ENCODE measurements at regions not wholly inside any gene's neighbourhood (a gene's known extent, or its start where the extent isn't known, plus 50 kb on each side); places are given as distances from the start of the nearest gene placed in this dataset.
"Not testable (repeated sequence)": the region's sequence is repeated elsewhere in the genome, so short reads cannot be mapped to it uniquely, and the experiment has no call there.

DNA sequence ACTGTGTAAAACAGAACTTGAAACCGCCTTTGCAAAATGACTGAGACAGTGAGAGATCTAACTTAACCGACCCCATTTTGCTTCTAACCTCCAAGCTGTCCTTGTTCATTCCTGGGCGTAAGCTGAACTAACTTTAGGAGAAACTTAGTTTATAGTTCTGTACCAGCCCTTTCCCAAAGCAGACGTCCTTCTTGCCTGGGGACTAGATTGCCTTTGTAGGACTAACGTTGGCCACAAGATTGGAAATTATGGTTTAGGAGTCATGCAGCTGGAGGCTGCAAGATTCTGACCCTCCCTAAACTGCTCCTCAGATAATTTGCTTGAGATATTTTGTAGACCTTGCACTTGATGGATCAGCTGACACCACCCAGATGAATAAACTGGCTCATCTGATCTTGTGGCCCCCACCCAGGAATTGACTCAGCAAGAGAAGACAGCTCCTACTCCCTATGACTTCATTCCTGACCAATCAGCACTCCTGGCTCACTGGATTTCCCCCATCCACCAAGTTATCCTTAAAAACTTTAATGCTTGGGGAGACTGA, 219.9 kb upstream of the PROK2 start:
- no peak for DNase-seq

DNA sequence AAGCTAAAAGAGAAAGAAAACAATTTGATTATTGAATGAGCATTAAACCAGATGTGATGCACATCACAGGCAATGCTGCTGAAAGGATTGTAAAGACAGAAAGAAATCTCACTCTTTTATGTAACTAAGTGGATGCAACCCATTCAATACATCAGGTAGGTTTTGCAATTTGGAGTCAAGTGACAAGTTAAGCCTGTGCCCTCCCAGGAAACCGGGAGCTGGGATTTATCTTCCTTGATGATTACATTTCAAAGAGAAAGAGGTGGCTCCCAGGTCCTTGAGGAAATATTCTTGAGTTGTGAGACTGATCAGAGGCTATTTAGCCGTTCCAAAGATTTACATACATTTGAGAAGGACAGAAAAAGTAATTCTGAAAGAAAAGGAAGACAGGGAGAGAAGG, 219.0 kb upstream of the PROK2 start:
- no peak for DNase-seq

DNA sequence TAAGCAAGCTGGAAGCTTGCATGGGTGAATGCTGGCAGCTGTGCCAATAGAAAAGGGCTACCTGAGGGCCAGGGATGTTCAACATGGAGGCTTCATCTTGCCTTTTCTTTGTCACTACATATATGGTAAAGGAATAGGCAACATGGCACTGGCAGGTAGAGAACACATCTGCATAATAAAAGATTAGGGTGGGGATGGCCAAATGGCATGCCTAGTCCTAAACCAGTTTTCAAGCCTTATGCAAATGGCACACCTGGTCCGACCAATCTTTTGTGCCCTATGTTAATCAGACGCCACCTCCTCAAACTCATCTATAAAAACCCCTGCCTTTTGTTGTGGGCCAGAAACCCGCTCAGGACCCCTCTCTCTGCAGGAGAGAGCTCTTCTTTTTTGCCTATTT, 216.8 kb upstream of the PROK2 start:
- no peak for DNase-seq

DNA sequence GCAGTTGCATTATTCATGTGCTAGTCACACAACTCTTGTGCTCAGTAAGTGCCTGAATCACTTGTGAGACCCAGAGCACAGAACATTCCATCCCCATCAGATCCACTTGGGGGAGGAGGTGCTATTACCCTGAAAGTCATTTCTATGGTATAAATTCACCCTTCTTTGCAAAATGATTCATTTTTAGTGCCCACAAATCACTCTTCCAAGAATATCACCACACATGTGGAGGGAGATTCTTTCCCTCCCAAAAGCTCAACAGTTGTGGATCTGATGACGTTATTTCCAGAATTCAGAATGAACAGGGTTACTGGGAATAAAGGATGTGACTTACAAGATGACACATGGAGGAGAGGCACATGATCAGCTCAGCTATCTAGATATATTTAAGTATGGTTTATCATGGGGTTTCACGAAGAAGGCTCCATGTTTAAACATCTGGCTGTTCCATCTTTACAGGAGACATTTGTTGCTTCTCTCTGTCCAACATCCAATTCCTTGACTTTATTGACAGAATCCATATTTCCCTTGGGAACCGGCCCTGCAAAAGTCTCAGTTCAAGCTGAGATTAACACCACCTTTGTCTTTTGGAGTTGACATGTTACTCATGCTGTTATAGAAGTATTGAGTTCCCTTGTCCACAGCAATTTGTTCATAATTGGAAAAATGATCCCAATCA, 214.2 kb upstream of the PROK2 start:
- no peak for DNase-seq

DNA sequence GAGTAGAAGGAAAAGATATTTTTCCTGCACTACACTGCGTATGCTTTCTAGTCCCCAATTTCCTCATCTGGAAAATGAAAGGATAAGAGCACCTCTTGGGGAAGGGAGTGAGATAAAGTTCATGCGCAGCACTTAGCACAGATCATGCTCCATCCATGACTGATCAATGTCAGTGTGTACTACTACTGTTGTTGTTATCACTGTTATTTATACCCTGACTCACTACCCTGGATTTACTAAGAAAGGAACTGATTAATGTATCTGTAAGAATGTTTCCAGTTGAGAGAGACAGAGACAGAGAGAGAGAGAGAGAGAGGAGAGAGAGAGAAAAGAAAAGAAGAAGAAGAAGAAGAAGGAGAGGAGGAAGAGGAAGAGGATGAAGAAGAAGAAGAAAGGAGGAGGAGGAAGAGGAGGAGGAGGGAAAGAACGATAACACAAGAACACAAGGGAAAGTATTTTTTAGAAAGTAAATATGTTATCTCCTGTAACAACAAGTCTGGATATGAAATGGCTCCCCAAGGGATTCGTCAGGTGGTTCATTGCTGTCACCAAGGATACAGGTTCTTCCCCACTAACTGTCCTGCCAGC, 212.2 kb upstream of the PROK2 start:
- no peak for DNase-seq

DNA sequence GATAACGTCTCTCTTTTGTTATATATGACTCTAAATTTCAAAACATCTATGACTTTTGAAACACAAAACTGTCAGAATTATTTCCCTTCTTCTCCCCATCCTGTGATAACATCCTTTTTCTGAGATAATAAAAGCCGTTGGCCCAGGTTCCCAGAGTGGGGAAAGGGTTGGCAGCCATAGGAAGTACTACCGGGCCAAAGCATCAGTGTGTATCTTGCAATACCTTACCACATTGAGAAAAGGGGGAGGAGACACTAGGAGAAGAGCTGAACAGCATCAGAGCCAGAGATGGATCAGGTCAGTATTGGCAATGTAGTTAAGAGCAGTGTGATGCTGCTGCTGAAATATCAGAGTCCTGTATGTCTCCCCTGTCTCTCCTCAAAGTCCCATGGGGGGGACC, 210.0 kb upstream of the PROK2 start:
- no peak for DNase-seq

DNA sequence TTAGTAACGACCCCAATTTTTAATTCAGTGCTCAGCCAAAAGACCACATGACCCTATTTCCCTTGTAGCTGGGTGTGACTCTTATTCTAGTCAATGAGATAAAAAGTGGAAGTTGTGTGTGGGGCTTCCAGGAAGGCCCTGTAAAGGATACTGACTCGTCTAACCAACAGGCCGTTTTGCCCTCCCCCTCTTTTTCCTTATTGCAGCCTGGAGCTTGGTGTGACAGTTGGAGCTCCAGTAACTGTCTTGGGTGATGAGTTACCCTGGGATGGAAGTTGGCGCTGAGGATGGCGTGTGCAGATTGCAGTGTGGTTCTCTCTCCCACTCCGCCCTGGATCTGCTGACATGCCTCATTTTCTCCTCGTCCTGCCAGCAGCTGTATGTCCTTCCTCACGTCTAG, 209.3 kb upstream of the PROK2 start:
- DNase-seq: no peak

DNA sequence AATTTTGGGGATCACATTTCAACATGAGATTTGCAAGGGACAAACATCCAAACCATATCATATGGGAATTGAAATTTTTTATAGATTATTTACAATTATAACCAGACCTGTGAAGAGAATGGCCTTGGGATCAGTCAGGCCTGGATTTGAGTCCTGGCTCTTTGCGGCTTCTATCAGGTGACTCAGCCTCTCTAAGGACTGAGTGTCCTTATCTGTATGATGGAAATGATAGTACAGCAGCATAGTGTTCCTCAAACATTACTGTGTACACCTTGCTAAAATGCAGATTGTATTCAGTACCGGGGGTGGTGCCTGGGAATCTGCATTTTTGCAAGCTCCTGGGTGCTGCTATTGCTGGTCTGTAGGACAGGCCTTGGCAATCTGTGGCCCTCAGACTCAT, 206.7 kb upstream of the PROK2 start:
- DNase-seq: no peak

DNA sequence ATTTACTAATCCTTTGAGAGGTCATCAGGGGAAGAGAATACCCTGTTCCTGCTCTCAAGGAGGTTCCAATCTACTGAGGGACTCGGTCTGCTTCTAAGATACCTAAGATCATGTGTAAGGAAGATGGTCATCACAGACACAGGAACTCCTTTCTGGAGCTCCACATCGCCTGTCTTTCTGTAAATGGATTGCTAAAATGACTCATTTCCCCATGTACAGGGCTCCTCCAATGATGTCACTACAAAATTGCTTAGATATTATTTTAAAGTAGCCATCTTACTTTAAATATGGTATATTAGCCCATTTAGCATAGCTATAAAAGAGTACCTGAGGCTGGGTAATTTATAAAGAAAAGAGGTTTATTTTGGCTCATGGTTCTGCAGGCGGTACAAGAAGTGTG, 206.1 kb upstream of the PROK2 start:
- DNase-seq: no peak

DNA sequence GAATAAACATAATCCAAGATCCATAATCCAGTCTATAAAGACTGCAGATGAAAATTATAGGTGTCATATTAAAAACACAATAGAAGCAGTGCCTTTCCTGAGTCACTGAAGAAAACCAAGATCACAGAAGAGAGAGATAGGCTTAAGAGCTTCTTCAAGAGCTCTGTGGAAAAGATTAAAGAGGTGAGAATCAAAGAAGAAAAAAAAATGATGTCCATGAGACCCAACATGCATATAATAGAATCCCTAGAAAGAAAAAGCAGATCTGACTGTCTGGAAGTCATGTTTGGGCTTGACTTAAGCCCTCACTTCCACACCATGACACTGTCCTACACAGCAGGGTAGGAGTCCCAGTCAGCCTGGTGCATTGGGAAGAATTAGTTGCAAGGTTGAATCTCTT, 205.6 kb upstream of the PROK2 start:
- no peak for DNase-seq

DNA sequence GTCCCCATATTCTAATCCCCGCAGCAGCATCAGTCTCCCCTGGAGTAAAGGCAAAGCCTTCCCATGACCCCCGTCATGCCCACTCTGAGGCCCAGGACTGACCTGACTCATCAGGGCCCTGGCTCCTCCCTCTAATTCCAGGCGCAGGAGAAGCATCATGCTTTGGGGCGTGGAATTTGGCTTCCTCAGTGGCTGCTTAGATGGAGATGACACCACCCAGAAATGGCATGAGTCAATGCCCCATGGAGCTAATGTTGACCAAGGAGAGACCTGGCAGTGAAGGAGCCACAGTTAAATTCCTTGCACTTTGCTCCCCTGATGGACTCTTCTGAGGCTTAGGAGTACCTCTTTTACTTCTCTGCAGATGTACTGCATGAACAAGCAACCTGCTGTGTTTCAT, 204.2 kb upstream of the PROK2 start:
- DNase-seq: no peak

DNA sequence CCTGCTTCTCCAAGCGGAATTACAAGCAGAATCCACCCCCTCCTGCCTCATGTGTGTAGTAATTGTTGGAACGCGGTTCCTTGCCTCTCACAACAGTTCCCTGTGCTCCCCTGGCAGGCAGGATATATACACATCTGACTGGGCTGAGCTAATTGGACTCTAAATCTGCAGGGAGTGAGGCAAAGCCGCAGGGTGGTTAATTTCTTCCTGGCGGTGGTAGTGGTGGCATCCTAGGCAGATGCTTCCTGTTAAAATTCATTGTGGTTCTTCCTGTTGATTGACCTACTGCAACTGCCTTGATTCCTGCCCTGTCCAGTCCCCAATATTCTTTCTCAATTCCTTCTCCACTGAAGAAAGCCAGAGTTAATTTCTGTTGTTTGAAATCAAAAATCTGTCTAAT, 202.9 kb upstream of the PROK2 start:
- no peak for DNase-seq

DNA sequence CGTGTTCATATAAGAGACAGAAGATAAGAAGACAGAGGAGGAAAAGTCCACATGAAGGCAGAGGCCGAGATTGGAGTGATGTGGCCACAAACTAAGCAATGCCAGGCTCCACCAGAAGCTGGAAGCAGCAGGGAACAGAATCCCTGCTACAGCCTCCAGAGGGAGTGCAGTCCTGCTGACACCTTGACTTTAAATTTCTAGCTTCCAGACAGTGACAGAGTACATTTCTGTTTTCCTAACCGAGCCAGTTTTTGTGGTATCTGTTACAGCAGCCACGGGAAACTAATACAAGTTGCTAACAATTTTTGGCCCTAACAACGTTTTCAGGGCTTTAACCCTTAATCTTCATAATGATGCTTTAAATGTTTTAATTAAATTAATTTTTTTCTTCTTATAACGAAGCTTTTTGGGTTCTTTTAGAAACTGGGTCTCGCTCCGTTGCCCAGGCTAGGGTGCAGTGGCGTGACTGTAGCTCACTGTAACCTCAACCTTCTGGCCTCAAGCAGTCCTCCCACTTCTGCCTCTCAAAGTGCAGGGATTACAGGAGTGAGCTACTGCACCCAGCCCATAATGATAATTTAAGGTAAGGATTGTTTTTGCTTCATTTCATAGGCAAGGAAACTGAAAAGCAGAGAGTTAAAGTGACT, 202.3 kb upstream of the PROK2 start:
- DNase-seq: no peak

DNA sequence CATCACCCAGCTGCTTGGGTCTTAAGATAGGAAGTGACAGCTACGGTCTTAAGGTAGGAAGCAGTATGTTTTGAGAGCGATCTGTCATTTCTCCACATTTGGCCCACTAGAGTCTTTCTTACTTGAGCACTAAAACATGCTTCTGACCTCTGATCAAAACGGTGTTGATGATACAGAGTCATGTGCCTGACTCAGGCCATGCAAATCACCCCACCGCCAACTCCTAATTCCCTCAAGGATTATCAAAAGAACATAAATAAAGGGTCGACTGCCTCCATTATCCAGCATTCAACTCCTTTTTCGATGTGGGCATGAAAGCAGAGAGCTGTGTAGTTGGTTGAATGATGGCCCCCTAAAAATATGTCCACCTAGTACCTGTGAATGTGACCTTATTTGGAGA, 201.7 kb upstream of the PROK2 start:
- DNase-seq: no peak

DNA sequence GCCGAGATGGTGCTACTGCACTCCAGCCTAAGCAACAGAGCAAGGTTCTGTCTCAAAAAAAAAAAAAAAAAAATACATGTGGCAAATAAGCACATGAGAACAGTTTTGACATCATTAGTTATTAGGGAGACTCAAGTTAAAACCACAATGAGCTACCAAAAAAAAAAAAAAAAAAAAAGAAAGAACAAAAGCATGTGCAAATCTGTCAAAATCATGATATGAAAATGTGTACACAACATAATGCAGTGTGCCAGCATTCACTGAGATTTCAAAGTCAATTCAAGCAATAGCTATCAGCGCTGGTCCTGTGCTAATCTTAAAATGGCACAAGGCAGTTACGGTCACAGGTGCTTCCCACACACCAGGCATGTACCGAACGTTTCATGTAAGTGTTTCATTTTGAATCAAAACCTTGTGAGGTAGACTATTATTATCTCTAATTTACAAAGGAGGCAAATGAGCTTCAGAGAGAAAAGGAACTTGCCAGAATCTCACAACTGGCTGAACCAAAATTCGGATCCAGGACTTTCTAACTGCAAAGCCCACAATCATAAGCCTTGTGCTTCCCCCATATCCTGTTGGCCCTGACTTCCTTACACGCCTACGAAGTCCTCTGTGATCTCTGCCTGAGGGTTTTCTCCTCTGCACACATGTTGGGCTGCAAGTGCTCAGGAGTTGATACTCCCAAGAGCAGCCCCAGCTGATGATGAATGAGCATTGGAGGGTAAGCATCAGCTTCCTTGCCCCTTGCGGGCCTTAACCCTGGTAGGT, 200.1 kb upstream of the PROK2 start:
- DNase-seq: no peak

DNA sequence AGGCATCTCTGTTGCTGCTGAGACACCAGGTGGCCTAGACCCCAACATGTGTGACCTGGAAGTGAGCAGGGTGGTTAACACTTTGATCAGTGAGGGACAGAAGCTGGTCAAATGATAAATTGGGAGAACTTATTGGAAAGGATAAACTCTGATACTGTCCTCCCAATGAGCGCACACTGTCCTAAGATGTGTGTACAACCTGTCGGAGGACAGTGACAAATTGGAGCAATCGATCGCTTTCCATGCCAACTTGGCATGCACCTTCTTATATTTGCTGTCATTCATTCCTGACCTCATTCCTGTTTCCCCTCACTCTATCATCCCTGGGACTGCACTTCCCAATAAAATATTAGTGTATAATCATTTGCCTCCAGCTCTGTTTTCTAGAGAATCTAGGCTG, 198.7 kb upstream of the PROK2 start:
- no peak for DNase-seq

DNA sequence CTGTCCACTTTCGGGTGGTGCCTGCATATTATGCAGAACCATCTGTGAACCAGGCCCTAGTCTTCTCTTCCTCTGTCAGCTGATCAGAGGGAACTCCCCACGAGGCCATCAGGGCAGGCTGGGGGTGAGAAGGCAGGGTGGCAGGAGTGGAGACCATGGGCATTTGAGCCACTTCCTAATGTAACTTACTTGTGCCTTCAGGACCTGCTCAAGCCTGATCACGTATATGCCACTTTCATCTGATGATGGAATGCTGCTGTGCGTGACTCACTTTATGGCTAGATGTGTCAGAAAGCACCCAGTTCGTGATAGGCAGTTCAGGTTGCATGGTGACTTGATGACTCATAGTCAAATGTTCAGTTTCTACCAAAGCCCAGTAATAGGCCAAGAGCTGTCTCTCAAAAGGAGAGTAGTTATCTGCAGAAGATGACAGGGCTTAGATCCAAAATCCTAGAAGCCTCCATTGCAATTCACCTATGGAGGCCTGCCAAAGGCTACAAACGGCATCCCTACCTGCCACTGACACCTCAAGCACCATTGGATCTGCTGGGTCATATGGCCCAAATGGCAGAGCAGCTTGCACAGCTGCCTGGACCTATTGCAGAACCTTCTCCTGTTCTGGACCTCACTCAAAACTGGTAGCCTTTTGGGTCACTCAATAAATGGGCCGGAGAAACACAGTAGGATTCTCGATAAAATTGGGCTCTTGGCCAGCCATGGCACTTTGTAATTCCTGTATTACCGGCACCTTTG, 197.7 kb upstream of the PROK2 start:
- DNase-seq: not testable (repeated sequence)

DNA sequence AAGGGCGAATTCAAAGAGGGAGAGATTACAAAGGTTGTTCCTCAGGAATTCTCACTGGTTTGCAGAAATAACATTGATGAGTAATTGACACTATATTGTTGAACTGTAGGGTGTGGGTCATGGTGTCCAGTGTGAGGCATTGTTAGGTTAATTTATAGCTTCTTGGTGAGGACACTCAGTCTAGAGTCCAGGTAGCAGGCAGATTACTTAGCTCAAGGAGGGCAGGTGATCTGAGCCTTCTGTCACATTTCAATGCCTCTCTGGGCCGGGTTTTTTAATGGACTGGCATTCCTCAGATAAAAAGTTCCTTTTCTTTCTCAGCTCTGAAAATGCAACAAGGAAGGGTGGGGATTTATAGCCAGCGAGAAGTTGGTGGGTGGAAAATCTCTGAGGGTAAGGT, 194.2 kb upstream of the PROK2 start:
- no peak for DNase-seq

DNA sequence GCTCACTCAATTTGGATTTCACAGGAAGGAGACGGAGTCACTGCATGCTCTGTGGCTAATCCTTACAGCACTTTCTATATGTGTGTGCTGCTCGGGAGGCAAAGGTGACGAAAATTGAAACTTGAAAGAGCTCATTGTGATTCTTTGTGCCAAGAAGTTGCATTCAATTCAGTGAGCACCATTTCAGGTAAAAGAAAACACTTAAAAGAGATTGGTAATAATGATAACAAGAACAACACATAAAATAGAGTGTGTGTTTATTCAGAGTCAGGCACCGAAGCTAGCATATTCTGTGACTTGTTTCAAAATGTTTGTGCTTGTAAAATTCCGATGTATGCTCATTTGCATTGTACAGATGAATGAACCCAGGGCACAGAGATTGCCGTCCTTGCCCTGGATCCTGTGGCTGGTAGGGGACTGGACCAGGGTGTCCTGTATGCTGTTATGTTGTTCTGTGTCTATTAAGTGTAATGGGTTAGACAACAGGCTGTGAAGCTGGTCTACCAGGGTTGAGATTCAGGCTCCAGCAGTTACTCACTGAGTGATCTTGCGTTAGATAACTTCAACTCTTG, 193.3 kb upstream of the PROK2 start:
- no peak for DNase-seq

DNA sequence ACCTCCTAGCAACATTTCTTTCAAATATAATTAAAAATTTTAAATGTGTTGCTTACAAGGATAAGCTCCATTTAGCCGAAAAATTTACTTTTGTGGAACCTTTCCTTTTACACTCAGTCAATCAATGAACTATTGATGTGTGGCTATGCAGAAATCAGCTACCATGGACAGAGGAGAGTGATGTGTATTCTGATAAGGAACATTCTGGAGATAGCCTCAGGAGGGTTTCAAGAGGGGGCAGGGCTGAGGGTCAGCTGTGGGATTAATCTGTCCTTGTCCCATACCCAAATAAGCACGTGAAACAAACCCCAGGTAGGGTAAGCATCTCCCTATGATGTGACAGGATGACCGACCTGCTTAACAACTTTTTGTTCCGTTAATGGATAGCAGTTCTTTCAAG, 192.6 kb upstream of the PROK2 start:
- no peak for DNase-seq

DNA sequence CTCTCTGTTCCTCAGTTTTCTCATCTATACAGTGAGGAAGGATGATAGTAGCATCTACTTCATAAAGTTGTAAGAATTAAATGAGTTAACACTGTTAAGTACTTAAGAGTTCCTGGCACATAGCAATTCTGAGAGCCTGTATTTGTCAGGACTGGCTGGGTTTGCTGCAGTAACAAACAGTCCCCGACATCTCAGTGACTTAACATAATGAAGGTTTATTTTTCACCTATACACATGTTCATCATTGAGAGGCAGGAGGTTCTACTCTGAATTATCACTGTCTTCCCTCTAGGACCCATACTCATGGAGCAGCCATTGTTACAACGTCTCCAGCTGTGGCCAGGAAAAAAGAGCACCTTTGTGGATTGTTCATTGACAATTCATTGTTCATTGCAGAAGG, 190.6 kb upstream of the PROK2 start:
- DNase-seq: no peak

DNA sequence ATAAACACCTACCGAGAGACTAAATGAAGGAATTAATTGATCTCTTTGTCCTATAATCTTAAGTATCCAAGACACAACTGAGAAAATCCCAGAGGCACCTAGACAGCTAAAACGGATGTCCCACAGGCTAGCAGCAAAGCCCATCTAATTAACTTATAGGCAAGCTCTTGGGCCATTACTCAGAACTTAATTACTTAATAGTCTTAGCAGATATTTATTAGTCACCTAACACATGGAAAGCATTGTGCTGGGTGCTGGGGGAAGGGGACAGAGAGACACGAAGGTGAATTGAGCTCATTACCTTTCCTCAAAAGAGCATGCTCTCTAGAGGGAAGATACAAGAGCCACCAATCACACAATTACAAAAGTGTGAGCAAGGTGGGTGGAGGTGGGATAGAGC, 189.8 kb upstream of the PROK2 start:
- no peak for DNase-seq
